Frontal cortex (tissue), 4 donors: ENCODE measurements at regions not wholly inside any gene's neighbourhood (a gene's known extent, or its start where the extent isn't known, plus 50 kb on each side); places are given as distances from the start of the nearest gene placed in this dataset. TPM values are rescaled to one million over a fixed set of nuclear protein-coding genes. Genes with fewer than 3 reads are reported as not detected.

Experiments
- DNase-seq, 2 donors: peaks; one replicate each; pipeline ENCODE4 v3.0.0; 2012; ENCODE audit warnings: low spot score in 2 of 2
- FAIRE-seq: peaks from 2 replicates; lab custom pipeline; 2012; peaks lifted over from hg19 to GRCh38; lab: Jason Lieb, UNC
- small RNA-seq: library from RNA; depleted of rRNA; stranded (forward); fragments of <200 nt; gene quantifications from one replicate; pipeline ENCODE3, GENCODE V24; 2014
- donor health status: control.
- donor health status: control.
- donor health status: control.

DNA sequence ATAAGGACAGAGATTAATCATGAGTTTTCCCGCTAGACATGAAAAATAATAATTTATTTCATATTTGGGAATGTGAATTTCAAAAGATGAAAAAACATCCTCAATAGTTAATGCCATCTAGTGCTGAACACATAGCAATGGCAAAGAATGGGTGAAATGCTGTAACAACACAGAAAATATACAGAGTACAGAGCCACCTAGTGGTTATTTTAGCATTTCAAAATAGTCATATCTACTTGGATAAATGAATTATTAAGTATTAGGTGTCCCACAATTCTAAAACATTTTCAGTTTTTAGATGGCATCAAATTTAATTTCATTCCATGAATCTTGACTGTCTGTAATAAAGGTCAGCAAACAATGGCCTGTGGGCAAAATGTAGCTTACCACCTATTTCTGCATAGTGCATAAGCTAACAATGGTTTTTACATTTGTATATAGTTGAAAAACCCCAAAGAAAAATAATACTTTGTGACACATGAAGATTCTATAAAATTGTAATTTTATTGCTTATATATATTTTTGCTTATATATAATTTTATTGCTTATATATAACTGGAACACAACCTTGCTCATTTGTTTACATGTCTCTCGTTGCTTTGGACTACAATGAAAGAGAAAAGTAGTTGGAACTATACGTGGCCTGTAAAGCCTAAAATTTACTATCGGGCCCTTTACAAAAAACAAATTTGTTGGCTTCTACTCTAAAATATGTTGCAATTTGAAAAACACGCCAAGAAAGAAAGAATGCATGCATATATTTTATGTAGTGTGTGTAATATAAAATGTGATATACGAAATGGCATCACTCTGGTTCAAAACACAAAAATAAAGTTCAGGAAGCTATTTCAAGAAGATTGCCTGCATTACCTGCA, 99.1 kb upstream of the FAM47C start:
- peak; percentile 8 for FAIRE-seq
- peak in 1 of 2 donors; percentile 1 for DNase-seq

DNA sequence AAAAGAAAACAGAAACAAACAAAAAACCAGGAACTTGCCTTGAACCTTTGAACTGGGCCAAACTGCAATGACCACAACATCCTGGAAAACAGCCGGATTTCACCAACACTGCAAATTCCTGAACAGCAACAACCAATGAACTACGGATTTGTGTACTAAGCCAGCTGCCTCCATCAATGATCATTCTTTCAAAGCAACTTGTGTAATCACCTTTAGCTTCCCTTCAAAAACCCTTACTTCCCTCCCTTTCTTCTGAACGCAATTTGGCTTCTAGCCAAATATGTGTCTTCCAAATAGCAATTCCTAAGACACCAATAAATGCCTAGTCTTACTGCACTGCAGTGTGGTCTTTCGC, 98.5 kb upstream of the FAM47C start:
- FAIRE-seq (no peak), DNase-seq (no peak)

DNA sequence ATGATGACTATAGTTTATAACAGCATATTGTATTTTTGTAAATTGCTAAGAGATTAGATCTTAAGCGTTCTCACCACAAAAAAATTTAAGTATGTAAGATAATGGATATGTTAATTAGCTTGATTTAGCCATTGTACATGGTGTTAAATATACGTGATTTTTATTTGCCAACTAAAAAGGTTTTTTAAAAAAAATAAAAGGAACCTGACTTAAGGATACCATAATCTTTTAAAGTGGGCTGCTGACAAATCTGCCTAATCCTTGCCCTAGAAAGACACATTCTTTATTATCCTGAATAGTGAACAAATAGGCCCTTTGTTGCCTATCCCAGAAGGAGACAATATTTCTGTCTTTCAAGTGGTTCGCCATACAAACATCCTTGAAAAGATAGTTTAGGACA, 94.6 kb upstream of the FAM47C start:
- no peak for FAIRE-seq
- no peak for DNase-seq

DNA sequence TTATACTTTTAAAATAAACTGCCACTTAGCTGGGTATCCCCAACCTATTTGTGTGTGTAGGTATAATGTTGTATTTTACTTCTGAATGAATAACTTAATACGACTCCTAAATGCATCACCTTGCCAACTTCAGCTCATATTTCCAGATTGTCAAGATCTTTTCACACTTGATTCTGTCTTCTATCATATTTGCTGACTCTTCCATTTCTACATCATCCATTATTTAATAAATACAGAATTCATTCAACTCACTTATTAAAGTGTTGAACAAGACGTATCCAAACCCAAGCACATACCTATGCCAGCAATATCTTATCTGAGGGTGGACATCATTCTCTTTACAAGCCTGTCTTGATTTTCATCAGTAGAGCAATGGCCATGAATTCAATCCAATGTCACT, 91.2 kb upstream of the FAM47C start:
- no peak for FAIRE-seq

GRCh38 chrX:36927712-36928111, 80.5 kb upstream of the FAM47C start:
- FAIRE-seq (no peak), DNase-seq (no peak)

More for the DNA sequence above, 91.2 kb upstream of the FAM47C start:
- DNase-seq: no peak

DNA sequence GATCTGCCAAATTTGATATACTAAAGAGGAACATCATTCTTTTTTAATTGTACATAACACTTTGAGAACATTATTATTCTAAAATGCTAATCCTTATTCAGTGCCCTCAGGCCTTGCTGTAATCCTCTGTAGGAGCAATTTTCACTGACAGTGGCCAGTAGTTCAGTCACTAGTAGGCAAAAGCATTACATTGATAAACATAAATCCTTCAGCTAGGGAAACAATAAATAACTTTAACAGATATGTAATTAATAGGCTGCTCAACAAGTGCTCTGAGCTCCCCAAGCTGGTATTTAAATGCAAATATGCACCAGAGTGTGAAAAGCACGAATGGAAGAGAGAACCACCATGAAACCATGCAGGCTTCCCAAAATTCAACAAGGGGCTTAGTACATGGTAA, 77.7 kb upstream of the FAM47C start:
- FAIRE-seq: no peak
- no peak for DNase-seq

DNA sequence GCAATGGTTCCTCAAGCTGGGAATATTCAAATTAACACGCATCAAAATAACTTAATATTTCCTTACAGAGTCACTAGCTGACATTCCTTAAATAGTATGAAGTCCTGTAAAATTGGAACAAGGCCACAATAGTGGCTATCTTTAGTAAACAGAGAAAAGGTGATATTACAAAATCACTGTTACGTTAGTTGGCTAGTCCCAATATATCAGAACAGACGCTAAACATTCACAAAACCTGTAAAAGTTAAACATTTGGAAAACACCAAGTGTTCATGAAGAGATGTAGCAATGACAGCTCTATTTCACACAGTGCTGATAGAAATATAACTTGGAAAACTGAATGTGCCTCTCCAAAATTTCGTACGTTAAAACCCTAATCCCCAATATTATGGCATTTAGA, 61.0 kb upstream of the FAM47C start:
- no peak for DNase-seq
- FAIRE-seq: no peak

DNA sequence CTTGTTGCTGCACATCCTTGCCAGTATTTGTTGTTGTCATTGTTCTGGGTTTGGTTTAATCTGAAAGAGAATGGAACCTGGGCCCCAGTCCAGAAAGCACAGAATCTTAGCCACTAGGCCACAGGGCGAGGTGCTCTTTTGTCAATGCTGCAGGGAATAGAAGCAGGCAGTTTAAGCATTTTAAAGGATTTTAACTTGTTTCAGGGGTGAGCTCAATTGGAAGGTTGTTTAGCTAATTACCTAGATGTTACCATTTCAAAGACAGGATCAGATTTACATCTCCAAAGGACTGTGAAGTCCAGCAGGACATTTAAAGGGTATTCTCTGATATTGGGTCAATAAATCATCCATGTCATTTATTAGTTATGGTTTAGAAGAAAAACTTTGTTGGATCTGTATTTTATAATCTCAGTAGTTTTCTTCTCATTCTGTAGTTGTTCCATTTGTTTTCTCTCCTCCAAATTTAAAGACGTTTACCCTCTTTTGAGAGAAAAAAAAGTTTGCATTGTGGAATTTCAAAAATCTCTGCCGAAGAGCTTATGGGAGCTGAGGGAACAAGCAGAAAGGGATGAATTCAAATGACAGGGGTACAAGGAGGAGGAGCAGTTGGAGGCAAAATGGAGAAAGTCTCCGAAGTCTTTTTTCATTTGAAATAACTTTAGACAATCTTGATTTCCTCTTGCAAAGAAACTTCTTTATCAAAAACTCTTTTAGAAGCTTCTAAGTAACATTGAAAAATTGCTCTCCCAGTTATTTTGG, 57.5 kb upstream of the FAM47C start:
- DNase-seq (no peak), FAIRE-seq (no peak)

DNA sequence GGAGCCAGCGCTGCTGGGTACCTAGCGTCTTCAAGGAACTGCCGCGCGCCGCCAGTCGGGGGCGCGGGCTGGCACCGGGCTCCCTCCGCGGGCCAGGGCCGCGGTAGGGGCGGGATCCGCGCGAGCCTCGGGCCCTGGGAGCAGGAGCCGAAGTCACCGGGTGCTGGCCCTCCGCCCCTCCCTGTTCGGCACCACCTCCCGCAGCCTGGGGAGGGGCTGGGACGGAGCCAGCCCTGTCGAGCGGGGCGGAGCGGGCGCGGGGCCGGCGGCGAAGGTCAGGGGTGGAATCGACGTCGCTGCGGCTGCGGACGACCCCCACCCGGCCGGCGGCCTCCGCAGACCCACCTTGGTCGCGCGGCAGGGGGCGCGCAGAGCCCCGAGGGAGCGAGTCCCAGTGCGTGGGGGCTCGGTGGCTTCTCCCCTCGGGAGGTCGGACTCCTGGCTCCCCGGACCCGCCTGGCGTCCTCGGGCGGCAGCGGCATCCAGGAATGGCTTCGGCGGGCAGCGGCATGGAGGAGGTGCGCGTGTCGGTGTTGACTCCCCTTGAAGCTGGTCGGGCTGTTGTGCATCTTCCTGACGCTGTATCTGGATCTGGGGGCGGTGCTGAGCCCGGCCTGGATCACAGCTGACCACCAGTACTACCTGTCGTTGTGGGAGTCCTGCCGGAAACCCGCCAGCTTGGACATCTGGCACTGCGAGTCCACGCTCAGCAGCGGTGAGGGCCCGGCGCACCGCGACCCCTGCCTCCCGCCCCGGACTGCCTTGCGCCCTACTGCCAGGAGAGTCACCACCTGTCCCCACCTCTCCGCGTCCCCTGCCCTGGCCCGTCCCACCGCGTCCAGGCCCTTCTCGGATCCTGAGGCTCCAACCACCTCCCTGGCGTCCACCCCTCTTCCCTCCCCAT, 50.5 kb upstream of the FAM47C start:
- DNase-seq (no peak), FAIRE-seq (no peak)

Small RNAs in the stretch of these regions (small RNA-seq; reads per million reads assigned to genes)
- gene BX842568.4: not detected
